Prostate gland (tissue), 2 donors: ENCODE measurements at regions not wholly inside any gene's neighbourhood (a gene's known extent, or its start where the extent isn't known, plus 50 kb on each side); places are given as distances from the start of the nearest gene placed in this dataset.

Source experiments
- CTCF ChIP-seq, 4 experiments: fragments of 200-600 bp in 2 of 4; fragments of 450-650 bp in 2 of 4; sonication (generic) in 2 of 4; IDR thresholded peaks; 1 replicate in 3 of 4; 2 replicates in 1 of 4; pipeline ENCODE4 v1.5.1; 2016 to 2019; ENCODE audit warnings: antibody characterized with exemption in 4 of 4, mild to moderate bottlenecking in 2 of 4, moderate library complexity in 2 of 4
- POLR2A ChIP-seq: fragments of 450-650 bp; IDR thresholded peaks from one replicate; pipeline ENCODE4 v1.6.1; 2016; ENCODE audit warnings: antibody characterized with exemption, mild to moderate bottlenecking

- TF ChIP-seq CTCF (IDR thresholded peaks at IDR 0.05) (no peak), POLR2A (no peak)
These were observed 76.1 kb downstream of the LINGO1 start for GRCh38 chr15:77556622-77557021.
